GM21390 (cell line): ENCODE measurements at regions not wholly inside any gene's neighbourhood (a gene's known extent, or its start where the extent isn't known, plus 50 kb on each side); places are given as distances from the start of the nearest gene placed in this dataset.
A peak's percentile ranks its signal among the peaks of the same experiment; 100 is the strongest.

Experiments used
- ATAC-seq: cut with Tn5 transposase; IDR thresholded peaks from one replicate; pipeline ENCODE4 v1.9.1; 2021; ENCODE audit not compliant: unreplicated experiment

- peak; percentile 67 for ATAC-seq
Measured at GRCh38 chr5:158559643-158560042, 540.1 kb downstream of the EBF1 start.

- no peak for ATAC-seq
Measured at GRCh38 chr5:158559066-158559465, 540.6 kb downstream of the EBF1 start.

GRCh38 chr5:158553962-158554336, 545.8 kb downstream of the EBF1 start:
- no peak for ATAC-seq

GRCh38 chr5:158553195-158553961, 546.3 kb downstream of the EBF1 start:
- no peak for ATAC-seq

- no peak for ATAC-seq
Measured at GRCh38 chr5:158552241-158552640, 547.5 kb downstream of the EBF1 start.

- no peak for ATAC-seq
Measured at GRCh38 chr5:158549311-158549710, 550.4 kb downstream of the EBF1 start.

GRCh38 chr5:158546748-158547147, 553.0 kb downstream of the EBF1 start:
- ATAC-seq, result no peak

GRCh38 chr5:158545949-158546530, 553.7 kb downstream of the EBF1 start:
- ATAC-seq, result no peak

GRCh38 chr5:158544388-158545339, 555.1 kb downstream of the EBF1 start:
- ATAC-seq, result no peak

GRCh38 chr5:158543539-158544387, 556.0 kb downstream of the EBF1 start:
- ATAC-seq, result no peak

- no peak for ATAC-seq
Measured at GRCh38 chr5:158541536-158542297, 558.0 kb downstream of the EBF1 start.

GRCh38 chr5:158538506-158539074, 561.1 kb downstream of the EBF1 start:
- peak; percentile 72 for ATAC-seq

GRCh38 chr5:158537366-158537765, 562.4 kb downstream of the EBF1 start:
- ATAC-seq, result no peak

GRCh38 chr5:158534203-158534602, 565.5 kb downstream of the EBF1 start:
- no peak for ATAC-seq

GRCh38 chr5:158532739-158533138, 567.0 kb downstream of the EBF1 start:
- ATAC-seq, result no peak

GRCh38 chr5:158531860-158532259, 567.9 kb downstream of the EBF1 start:
- no peak for ATAC-seq

GRCh38 chr5:158530115-158530514, 569.6 kb downstream of the EBF1 start:
- ATAC-seq, result no peak

- ATAC-seq, result no peak
Measured at GRCh38 chr5:158529454-158529853, 570.3 kb downstream of the EBF1 start.

GRCh38 chr5:158525663-158526062, 574.1 kb downstream of the EBF1 start:
- no peak for ATAC-seq

- no peak for ATAC-seq
Measured at GRCh38 chr5:158524070-158524469, 575.6 kb downstream of the EBF1 start.
